NCI-H146 (cell line): ENCODE measurements at regions not wholly inside any gene's neighbourhood (a gene's known extent, or its start where the extent isn't known, plus 50 kb on each side); places are given as distances from the start of the nearest gene placed in this dataset.
A peak's percentile ranks its signal among the peaks of the same experiment; 100 is the strongest.
"Not testable (repeated sequence)": the region's sequence is repeated elsewhere in the genome, so short reads cannot be mapped to it uniquely, and the experiment has no call there.

Source experiments
- DNase-seq: peaks from one replicate; lab custom pipeline; 2025; lab: John Stamatoyannopoulos, UW

DNA sequence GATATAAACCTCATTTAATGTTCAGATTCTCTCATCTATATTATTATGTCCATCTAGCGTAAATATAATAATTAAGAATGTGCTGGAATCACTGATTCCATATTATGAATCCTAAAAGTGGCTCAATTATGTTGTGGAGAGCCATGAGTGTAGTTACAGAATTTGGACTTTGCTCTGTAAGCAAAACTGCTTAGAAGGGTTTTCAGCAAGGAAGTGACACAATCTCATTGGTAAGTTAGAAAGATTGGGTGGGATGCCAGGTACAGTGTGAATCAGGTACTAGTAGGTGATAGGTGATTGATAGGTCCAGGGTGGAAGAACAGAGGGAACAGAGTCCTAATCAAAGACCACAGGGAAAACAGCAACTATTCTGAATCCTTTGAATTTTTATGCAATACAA is 74.9 kb upstream of the ABLIM1 start:
- no peak for DNase-seq

- DNase-seq: no peak
These were observed 77.9 kb upstream of the ABLIM1 start for GRCh38 chr10:114735946-114736345.

DNA sequence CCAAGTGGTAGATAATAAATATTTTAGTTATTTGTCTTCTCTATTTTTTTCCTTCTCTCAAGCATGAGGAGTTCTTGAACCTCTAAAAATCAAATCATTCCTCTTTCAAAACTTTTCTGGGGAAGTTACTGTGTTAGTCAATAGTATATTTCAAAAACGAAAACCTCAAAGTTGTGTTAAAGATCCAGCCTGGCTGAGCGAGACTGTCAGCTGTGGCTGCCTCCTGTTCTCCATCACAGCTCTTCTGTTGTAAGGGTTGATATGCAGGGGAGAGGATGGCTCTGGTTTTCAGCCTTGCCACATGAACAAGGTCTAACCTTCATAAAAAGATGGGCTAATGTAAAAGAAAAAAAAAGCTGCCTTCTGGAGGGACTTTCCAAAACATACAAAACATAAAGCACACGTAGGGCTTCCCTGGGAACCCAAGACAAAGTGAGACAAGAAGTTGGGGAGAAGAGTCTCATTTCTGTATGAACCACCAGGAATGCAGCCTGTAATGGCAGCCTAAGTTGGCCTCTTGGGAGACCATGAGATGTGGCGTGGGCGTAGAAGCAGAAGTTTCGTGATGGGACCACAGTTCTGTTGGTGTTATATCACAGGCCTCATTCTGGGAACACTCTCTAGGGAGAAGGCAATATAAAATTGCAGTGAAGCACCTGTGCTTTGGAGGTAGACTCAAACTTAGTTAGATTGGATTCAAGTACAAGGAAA is 77.9 kb upstream of the FHIP2A start:
- no peak for DNase-seq

GRCh38 chr10:114746531-114746930 is 75.0 kb upstream of the FHIP2A start:
- no peak for DNase-seq

GRCh38 chr10:114748241-114748640 is 73.3 kb upstream of the FHIP2A start:
- no peak for DNase-seq

DNA sequence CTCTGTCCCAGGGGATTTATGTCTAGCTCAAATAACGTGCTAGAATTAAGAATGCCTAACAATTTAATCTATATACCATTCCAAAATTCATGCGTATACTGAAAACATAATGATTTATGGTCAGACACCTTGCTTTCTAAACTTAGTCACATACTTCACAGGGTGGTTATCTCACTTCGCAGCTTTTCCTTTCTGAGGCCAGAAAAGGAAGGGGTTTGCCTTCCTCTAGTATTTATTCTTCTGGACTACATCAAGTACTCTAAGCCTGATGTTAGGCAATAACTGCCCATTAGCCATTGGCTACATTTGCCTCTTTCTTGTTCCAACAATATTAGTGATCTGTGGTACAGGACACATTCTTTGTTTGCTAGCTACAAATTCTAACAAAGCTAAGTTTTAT is 72.6 kb upstream of the FHIP2A start:
- DNase-seq: no peak

DNA sequence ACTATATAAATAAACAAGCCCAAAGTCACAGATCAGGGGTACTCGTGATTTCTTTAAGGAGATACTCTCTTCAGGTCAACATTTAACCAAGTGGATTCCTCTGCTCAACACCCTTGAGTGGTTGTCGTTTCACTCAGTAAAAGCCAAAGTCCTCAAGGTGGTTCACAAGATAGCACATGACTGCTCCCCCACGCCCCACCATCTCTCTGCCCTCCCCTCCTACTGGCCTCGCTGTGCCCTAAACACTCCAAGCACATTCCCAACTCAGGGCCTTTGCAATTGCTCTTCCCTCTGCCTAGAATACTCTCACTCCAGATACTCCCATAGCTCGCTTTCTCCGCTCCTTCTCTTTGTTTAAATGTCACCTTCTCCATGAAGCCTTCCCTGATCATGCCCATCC is 72.1 kb upstream of the FHIP2A start:
- no peak for DNase-seq

DNA sequence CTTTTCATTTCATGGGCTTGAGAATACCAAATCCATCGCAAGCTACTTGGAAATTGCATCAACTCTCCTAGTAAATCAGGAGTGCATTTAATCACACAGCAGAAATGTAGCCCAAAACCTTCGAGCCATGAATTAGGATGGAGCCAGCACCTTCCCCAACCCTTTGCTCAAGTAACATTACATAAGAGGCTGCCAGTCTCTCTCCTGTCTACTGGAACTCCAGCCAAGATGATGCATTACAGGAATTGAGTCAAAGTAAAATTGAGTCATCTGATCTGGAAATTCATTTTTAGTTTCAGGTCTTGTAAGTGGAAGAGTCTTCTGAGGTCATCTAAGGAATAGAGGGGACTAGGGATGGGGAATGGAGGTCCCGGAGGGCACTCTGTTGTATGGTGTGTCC is 69.7 kb upstream of the FHIP2A start:
- no peak for DNase-seq

DNA sequence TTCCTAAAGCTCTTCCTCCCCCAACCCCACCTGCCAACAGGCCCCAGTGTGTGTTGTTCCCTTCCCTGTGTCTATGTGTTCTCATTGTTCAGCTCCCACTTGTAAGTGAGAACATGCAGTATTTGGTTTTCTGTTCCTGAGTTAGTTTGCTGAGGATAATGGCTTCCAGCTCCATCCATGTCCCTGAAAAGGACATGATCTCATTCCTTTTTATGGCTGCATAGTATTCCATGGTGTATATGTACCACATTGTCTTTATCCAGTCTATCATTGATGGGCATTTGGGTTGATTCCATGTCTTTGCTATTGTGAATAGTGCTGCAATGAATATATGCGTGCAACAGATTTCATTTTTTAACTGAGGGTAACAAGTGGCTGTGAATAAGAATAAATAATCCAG is 69.0 kb upstream of the FHIP2A start:
- DNase-seq: not testable (repeated sequence)

GRCh38 chr10:114753126-114753525 is 68.5 kb upstream of the FHIP2A start:
- no peak for DNase-seq

- peak; percentile 18 for DNase-seq
These were observed 66.9 kb upstream of the FHIP2A start for GRCh38 chr10:114754445-114755320.

DNA sequence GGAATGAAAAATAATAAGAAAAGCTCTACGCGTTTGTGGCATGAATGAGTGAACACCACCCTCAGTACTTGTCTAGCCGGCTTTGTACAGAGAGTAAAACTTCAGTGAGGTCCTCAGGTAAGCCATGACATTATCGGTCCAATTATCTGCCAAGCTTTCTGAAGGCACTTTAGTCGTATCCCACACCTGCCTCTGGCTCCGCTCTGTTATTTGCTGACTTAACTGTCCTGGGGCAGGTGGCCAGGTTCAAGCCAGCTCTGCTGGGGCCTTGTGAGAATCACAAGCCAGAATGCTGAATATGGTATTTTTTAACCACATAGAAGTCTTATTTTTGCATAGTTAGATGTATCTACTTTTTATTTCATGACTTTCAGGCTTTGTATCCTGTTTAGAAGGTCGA is 66.0 kb upstream of the FHIP2A start:
- DNase-seq: peak; percentile 51

- no peak for DNase-seq
These were observed 63.2 kb upstream of the FHIP2A start for GRCh38 chr10:114758331-114758730.

GRCh38 chr10:114761205-114762193 is 60.1 kb upstream of the FHIP2A start:
- DNase-seq: no peak

DNA sequence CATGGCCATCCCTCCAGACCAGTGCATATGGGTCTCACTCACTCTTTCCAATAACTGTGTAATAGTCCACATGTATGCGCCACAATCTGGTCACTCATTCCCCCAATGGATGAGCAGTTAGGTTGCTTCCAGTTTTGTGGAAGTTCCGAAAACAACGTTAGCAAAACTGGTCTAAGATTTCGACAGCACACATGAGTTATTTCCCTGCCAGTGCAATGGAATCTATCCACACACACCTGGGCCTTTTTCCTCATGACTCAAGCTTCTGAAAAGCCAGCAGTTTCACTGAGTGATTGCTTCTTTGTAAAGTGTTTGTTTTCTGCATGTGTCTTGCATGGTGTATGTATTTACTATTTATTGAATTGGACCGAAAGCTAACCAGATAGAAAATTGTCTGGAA is 58.8 kb upstream of the FHIP2A start:
- no peak for DNase-seq

GRCh38 chr10:114764656-114765055 is 56.9 kb upstream of the FHIP2A start:
- no peak for DNase-seq

DNA sequence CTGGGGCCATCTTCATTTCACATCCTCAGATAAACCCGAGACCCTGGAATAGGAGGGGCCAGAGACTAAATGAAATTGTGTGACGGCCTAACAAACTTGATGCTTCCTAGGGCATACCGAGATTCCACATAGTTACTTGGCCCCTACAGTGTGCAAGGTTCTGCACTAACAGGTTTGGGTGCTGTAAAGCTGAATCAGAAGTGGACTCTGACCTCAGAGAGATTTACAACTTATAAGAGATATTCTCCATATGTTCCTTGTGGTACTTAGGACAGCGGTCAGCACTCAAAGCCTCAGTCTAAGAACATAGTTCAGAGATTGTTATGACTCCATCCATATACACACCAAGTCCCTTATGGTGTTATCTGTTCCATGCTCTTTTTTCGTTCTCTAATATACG is 55.1 kb upstream of the FHIP2A start:
- no peak for DNase-seq

DNA sequence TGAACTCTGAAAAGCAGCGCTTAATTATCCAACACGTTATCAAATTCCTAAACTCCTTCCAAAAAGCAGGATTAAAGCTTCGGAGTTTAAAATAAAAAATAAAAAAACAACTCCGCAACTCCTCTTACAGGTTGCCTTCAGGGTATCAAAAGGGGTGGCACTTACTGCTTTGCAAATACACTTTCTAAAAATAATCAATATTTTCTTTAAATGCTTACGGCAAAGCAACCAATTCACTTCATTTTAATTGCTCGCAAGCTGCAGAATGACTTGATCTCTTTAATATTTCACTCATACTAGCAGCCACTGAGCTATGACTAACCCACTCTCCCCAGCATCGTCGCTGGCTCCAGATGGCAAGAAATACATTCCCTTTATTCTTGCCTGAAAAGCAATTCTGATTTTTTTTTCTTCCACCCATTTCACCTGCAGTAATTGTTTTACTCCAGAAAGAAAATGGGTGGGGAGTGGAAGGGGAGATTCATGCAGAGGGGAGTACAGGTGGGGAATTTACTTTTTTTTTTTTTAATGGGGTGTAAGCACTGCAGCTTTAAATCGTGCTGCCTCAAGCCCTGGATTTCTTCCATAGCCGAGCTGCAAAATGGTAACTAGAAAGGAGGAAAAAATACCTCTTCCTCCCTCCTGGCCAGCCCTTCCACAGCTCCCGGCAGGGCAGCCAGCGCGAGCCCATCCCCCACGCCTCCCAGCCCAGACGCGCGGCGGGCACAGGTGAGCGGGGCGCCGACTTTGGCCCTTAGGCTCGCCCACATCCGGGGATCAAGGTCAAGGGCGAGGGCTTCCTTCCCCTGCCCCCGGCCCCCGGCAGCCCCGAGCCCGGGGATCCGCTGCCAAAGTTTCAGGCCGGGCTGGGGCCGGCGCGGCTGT is 54.2 kb upstream of the FHIP2A start:
- peak; percentile 73 for DNase-seq

GRCh38 chr10:114767986-114768821 is 53.4 kb upstream of the FHIP2A start:
- peak; percentile 56 for DNase-seq

DNA sequence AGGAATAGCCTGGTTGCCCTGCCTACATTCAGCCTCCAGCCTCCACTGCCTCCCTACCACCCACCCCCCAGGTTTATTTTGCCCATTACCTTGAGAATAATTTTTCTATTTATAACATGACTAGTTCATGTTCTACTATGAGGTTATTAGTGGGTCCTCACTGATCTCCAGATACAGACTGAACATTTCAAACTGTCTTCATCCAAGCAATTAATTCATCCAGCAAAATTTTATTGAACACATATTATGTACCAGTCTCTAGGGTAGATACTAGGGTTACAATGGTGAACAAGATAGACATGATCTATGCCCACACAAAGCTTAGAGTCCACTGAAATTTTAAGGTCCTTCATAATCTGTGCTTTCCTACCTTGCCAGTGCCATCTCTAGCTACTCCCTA is 51.6 kb upstream of the FHIP2A start:
- DNase-seq: no peak
